ENCODE measurements at regions not wholly inside any gene's neighbourhood (a gene's known extent, or its start where the extent isn't known, plus 50 kb on each side); places are given as distances from the start of the nearest gene placed in this dataset.

DNA sequence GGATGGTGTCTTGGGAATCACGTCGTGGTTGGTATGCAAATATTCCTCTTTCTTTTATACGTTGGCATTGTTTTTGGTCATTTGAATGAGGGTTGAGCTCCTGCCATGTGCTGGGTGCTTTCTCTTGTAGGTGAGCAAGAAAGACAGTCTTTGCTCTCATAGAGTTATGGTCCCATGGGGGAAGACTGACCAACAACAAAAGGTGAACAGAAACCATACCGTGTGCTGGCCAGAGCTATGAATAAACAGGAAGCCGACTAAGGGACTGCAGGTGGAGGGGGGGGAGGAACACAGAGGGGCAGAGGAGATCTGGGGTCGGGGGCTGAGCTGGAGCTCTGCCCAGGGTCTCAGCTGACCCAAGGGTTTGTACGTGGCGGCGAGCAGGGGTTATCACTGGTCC lies 245.3 kb downstream of the CTTN start:
- TF ChIP-seq, protein P1, sequence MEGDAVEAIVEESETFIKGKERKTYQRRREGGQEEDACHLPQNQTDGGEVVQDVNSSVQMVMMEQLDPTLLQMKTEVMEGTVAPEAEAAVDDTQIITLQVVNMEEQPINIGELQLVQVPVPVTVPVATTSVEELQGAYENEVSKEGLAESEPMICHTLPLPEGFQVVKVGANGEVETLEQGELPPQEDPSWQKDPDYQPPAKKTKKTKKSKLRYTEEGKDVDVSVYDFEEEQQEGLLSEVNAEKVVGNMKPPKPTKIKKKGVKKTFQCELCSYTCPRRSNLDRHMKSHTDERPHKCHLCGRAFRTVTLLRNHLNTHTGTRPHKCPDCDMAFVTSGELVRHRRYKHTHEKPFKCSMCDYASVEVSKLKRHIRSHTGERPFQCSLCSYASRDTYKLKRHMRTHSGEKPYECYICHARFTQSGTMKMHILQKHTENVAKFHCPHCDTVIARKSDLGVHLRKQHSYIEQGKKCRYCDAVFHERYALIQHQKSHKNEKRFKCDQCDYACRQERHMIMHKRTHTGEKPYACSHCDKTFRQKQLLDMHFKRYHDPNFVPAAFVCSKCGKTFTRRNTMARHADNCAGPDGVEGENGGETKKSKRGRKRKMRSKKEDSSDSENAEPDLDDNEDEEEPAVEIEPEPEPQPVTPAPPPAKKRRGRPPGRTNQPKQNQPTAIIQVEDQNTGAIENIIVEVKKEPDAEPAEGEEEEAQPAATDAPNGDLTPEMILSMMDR (IDR thresholded peaks at IDR 0.05), result no peak
- TF ChIP-seq POLR2A (IDR thresholded peaks at IDR 0.05), result no peak
